ENCODE measurements at regions not wholly inside any gene's neighbourhood (a gene's known extent, or its start where the extent isn't known, plus 50 kb on each side); places are given as distances from the start of the nearest gene placed in this dataset.

DNA sequence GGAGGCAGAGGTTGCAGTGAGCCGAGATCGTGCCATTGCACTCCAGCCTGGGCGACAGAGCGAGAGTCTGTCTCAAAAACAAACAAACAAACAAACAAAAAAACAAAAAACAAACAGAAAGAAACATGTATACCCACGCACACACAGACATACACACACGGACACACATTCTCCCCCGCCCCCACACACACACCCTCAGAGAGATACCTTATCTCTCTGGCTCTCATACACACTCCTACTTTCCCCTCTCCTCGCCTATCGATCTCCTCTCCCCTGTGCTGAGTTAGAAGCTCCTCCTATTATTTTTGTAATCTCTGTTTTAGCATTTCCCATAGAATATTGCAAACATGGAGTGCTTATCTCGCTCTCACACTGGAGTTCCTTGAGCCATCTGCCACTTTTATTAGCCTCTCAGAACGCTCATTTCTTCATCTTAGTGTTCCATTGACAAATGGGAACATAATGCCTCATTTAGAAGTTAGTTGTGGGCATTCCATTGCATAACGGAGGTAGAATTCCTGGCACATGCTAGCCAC, 144.2 kb upstream of the CITED2 start:
- no peak for TF ChIP-seq SUZ12 (IDR thresholded peaks at IDR 0.05; ENCODE audit: extremely low read depth, insufficient read depth, insufficient read length)
- TF ChIP-seq YY1 (IDR thresholded peaks at IDR 0.05; ENCODE audit: insufficient read depth, insufficient read length), result no peak
